Nephron progenitor cell (in vitro differentiated cells): ENCODE measurements at regions not wholly inside any gene's neighbourhood (a gene's known extent, or its start where the extent isn't known, plus 50 kb on each side); places are given as distances from the start of the nearest gene placed in this dataset.

ENCODE experiments used
- DNase-seq: peaks from one replicate; pipeline ENCODE4 v3.0.0; 2021
- H3K27ac Mint-ChIP-seq: 2 replicates; pipeline ENCODE4 v1.8.0; 2021; ENCODE audit warnings: mild to moderate bottlenecking, moderate library complexity, mixed read lengths
- H3K27me3 Mint-ChIP-seq: 2 replicates; pipeline ENCODE4 v1.8.0; 2021; ENCODE audit warnings: mild to moderate bottlenecking, low read depth, mixed read lengths; ENCODE audit not compliant: poor library complexity
- H3K36me3 Mint-ChIP-seq: 2 replicates; pipeline ENCODE4 v1.8.0; 2021; ENCODE audit warnings: low read depth, mixed read lengths
- H3K4me1 Mint-ChIP-seq: 2 replicates; pipeline ENCODE4 v1.8.0; 2021; ENCODE audit warnings: mixed read lengths
- H3K4me3 Mint-ChIP-seq: 2 replicates; pipeline ENCODE4 v1.8.0; 2021; ENCODE audit warnings: mild to moderate bottlenecking, moderate library complexity, mixed read lengths
- H3K9me3 Mint-ChIP-seq: 2 replicates; pipeline ENCODE4 v1.8.0; 2021; ENCODE audit warnings: mild to moderate bottlenecking, moderate library complexity, mixed read lengths
- TF ChIP-seq, protein P1 (sequence below): fragments of 200-600 bp; sonication (generic); IDR thresholded peaks from 2 replicates; pipeline ENCODE4 v1.5.0; 2021; ENCODE audit warnings: antibody characterized with exemption

DNA sequence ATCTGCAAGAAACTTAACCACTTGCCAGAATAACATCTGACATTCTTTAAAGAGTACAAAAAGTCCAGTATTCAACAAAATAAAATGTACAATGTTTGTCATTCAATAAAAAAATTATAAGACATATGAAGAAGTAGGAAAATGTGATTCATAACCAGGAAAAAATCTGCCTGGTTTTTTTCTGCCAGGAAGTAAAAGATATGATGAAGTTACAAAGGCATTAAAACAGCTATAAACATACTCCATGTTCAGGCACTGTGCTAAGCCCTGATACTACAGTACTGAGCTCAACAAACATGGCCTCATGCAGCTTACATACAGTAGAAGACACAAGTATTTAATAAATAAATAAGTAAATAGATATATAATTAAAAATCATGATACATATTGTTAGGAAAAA is 178.4 kb upstream of the STT3B start:
- peaks cover 30% of the 10 kb centered on the region for H3K9me3 Mint-ChIP-seq
- H3K36me3 Mint-ChIP-seq = peaks cover 10% of the 10 kb centered on the region
- H3K4me1 Mint-ChIP-seq = peaks cover 15% of the 10 kb centered on the region
- no peak overlapping the region for H3K4me3 Mint-ChIP-seq
- TF ChIP-seq, protein P1, sequence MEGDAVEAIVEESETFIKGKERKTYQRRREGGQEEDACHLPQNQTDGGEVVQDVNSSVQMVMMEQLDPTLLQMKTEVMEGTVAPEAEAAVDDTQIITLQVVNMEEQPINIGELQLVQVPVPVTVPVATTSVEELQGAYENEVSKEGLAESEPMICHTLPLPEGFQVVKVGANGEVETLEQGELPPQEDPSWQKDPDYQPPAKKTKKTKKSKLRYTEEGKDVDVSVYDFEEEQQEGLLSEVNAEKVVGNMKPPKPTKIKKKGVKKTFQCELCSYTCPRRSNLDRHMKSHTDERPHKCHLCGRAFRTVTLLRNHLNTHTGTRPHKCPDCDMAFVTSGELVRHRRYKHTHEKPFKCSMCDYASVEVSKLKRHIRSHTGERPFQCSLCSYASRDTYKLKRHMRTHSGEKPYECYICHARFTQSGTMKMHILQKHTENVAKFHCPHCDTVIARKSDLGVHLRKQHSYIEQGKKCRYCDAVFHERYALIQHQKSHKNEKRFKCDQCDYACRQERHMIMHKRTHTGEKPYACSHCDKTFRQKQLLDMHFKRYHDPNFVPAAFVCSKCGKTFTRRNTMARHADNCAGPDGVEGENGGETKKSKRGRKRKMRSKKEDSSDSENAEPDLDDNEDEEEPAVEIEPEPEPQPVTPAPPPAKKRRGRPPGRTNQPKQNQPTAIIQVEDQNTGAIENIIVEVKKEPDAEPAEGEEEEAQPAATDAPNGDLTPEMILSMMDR = no peak
- no peak for DNase-seq
- peaks cover 5% of the 10 kb centered on the region for H3K27me3 Mint-ChIP-seq
- no peak overlapping the region for H3K27ac Mint-ChIP-seq

DNA sequence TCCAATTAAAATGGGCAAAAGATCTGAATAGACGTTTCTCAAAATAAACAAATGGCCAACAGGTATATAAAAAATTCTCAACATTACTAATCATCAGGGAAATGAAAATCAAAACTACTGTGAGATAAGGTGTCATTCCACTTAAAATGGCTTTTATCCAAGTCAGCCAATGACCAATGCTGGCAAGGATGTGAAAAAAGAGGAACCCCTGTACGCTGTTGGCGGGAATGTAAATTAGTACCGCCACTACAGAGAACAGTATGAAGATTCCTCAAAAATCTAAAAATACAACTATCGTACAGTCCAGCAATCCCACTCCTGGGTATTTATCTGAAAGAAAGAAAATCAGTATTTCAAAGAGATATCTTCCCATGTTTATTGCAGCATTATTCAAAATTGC is 176.9 kb upstream of the STT3B start:
- peaks cover 5% of the 10 kb centered on the region for H3K27me3 Mint-ChIP-seq
- H3K27ac Mint-ChIP-seq = no peak overlapping the region
- peaks cover 9% of the 10 kb centered on the region for H3K4me1 Mint-ChIP-seq

DNA sequence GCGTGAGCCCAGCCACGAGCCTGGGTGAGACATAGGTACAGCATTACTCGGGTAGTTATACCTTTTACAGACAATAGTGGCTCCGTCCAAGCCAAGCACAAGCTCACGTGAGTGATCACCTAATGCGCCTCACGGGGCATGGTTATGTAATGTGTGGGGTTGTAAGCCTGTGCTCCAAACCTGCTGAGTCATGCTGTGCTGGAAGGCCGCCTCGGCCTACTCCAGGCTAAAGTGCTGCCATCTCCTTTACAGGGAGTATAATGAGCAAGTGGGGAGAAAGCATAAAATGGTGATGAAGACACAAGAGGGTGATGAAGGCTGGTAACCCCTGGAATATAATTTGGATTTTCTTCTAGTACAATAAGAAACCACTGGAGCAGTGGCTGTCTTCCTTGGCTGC is 175.8 kb upstream of the STT3B start:
- Mint-ChIP-seq H3K36me3 (peaks cover 10% of the 10 kb centered on the region), H3K4me1 (peaks cover 19% of the 10 kb centered on the region), H3K27ac (no peak overlapping the region), H3K9me3 (peaks cover 30% of the 10 kb centered on the region), H3K4me3 (no peak overlapping the region), H3K27me3 (peaks cover 3% of the 10 kb centered on the region)
- no peak for DNase-seq
- TF ChIP-seq, protein P1 = no peak

More for the DNA sequence above, 176.9 kb upstream of the STT3B start:
- H3K9me3 Mint-ChIP-seq = peaks cover 30% of the 10 kb centered on the region
- DNase-seq = no peak
- H3K4me3 Mint-ChIP-seq = no peak overlapping the region
- TF ChIP-seq, protein P1 = no peak
- peaks cover 10% of the 10 kb centered on the region for H3K36me3 Mint-ChIP-seq

DNA sequence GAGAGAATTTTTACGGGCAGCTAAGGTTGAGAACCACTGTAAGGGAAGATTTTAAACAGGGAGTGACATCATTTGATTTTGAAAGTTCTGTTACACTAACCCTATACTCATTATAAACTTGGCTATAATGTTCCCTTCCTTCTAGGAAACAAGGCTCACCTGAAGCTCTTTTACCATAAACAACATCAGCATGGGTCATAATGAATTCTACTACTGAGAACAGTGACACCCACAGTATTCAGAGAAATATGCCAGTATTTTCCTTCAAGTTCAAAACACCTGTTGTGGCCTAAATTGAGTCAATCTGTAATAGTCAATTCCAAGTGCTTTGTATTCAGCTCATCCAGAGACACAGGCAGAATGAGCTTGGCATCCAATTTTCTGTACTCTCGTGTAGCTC is 175.3 kb upstream of the STT3B start:
- Mint-ChIP-seq H3K4me3 (no peak overlapping the region), H3K4me1 (peaks cover 24% of the 10 kb centered on the region), H3K27me3 (peaks cover 3% of the 10 kb centered on the region), H3K36me3 (peaks cover 10% of the 10 kb centered on the region), H3K27ac (no peak overlapping the region), H3K9me3 (peaks cover 30% of the 10 kb centered on the region)
- DNase-seq = no peak
- TF ChIP-seq, protein P1 = no peak

DNA sequence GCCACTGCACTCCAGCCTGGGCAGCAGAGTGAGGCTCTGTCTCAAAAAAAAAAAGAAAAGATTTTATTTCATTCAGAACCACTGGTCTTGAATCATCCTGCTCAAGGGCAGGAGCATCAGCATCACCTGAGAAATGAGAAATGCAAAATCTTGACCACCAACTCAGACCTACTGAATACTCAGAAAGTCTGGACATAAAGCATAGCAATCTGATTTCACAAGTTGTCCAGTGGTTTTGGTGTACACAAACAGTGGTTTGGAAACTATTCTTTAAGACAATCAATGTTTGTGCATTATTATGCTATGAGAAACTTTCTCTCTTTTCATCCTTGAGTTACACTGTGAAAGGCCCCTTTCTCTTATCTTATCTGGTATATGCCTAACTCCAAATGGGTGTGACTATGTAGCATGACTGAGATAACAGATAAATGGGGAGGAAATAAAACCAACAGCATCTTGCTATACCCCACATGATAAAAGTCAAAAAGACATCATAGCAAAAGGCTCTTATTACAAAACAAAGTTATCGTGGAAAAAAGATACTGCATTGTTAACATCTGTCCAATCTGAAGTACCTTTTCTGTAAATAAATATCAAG is 174.2 kb upstream of the STT3B start:
- Mint-ChIP-seq H3K9me3 (peaks cover 30% of the 10 kb centered on the region), H3K4me3 (no peak overlapping the region), H3K4me1 (peaks cover 33% of the 10 kb centered on the region), H3K27ac (no peak overlapping the region), H3K27me3 (peaks cover 3% of the 10 kb centered on the region), H3K36me3 (peaks cover 10% of the 10 kb centered on the region)
- DNase-seq = no peak
- TF ChIP-seq, protein P1 = no peak
